ENCODE measurements at regions not wholly inside any gene's neighbourhood (a gene's known extent, or its start where the extent isn't known, plus 50 kb on each side); places are given as distances from the start of the nearest gene placed in this dataset.

DNA sequence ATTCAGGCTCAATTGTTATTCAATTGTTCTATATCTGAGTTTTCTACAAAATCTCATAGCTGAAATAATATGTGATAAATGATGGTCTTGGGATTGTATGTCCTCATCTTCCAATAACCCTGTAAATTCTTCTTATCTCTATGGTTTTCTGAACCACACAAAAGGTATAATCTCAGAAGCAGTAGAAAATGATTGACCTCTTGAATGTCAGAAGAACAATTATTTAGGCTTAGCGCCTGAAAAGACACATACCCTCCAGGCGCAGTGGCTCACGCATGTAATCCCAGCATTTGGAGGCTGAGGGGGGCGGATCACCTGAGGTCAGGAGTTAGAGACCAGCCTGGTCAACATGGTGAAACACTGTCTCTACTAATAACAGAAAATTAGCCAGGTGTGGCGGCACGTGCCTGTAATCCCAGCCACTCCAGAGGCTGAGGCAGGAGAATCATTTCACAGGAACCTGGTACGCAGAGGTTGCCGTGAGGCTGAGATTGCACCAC is 288.0 kb upstream of the TBC1D5 start:
- H4K20me1 ChIP-seq (ENCODE audit: control insufficient read depth, extremely low read depth, insufficient read depth, low read length) = no peaks in the 10 kb centered on the region
- no peak for DNase-seq (ENCODE audit: low read depth, low spot score)
- H3K4me2 ChIP-seq (ENCODE audit: control insufficient read depth, extremely low read depth, insufficient read depth, low read depth, low read length) = no peak overlapping the region
- H3K9me3 ChIP-seq (ENCODE audit: control insufficient read depth, low read depth, low read length) = no peaks in the 10 kb centered on the region
- H3K9ac ChIP-seq (ENCODE audit: control insufficient read depth, extremely low read depth, insufficient read depth, low read length) = no peak overlapping the region
- dilution Hi-C loops (cut with MboI; ENCODE audit: extremely low pct_ligation_motif_present, low sequenced_read_pairs) = no loop called here
- H3K4me3 ChIP-seq (ENCODE audit: control insufficient read depth in 2 of 3, extremely low read depth in 1 of 3, insufficient read depth in 2 of 3, low read depth in 1 of 3, low read length in 3 of 3) = no peak overlapping the region
- no peaks in the 10 kb centered on the region for H3K27me3 ChIP-seq (ENCODE audit: control insufficient read depth, extremely low read depth, insufficient read depth, low read length)
- no peaks in the 10 kb centered on the region for H3K9me1 ChIP-seq (ENCODE audit: control insufficient read depth, extremely low read depth, insufficient read depth, low read length)
- H3K4me1 ChIP-seq (ENCODE audit: control insufficient read depth, extremely low read depth, insufficient read depth, low read length) = no peaks in the 10 kb centered on the region
- no peaks in the 10 kb centered on the region for H3K79me2 ChIP-seq (ENCODE audit: control insufficient read depth, insufficient read depth, low read length)
- H3K36me3 ChIP-seq (ENCODE audit: control insufficient read depth in 2 of 2, extremely low read depth in 1 of 2, insufficient read depth in 2 of 2, low read length in 2 of 2) = no peaks in the 10 kb centered on the region
- H3K27ac ChIP-seq (ENCODE audit: control insufficient read depth, insufficient read depth, low read length) = no peak overlapping the region
- no peak for FAIRE-seq
- TF ChIP-seq, protein P1, sequence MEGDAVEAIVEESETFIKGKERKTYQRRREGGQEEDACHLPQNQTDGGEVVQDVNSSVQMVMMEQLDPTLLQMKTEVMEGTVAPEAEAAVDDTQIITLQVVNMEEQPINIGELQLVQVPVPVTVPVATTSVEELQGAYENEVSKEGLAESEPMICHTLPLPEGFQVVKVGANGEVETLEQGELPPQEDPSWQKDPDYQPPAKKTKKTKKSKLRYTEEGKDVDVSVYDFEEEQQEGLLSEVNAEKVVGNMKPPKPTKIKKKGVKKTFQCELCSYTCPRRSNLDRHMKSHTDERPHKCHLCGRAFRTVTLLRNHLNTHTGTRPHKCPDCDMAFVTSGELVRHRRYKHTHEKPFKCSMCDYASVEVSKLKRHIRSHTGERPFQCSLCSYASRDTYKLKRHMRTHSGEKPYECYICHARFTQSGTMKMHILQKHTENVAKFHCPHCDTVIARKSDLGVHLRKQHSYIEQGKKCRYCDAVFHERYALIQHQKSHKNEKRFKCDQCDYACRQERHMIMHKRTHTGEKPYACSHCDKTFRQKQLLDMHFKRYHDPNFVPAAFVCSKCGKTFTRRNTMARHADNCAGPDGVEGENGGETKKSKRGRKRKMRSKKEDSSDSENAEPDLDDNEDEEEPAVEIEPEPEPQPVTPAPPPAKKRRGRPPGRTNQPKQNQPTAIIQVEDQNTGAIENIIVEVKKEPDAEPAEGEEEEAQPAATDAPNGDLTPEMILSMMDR (optimal IDR thresholded peaks at IDR 0.05 in 1 of 3, IDR thresholded peaks at IDR 0.05 in 1 of 3, conservative IDR thresholded peaks at IDR 0.05 in 1 of 3; ENCODE audit: extremely low read depth in 1 of 3, insufficient read depth in 2 of 3, low read length in 3 of 3) = no peak
- TF ChIP-seq EZH2 (IDR thresholded peaks at IDR 0.05; ENCODE audit: low read length) = no peak
- H2AFZ ChIP-seq (ENCODE audit: control insufficient read depth, low read length) = no peak overlapping the region

DNA sequence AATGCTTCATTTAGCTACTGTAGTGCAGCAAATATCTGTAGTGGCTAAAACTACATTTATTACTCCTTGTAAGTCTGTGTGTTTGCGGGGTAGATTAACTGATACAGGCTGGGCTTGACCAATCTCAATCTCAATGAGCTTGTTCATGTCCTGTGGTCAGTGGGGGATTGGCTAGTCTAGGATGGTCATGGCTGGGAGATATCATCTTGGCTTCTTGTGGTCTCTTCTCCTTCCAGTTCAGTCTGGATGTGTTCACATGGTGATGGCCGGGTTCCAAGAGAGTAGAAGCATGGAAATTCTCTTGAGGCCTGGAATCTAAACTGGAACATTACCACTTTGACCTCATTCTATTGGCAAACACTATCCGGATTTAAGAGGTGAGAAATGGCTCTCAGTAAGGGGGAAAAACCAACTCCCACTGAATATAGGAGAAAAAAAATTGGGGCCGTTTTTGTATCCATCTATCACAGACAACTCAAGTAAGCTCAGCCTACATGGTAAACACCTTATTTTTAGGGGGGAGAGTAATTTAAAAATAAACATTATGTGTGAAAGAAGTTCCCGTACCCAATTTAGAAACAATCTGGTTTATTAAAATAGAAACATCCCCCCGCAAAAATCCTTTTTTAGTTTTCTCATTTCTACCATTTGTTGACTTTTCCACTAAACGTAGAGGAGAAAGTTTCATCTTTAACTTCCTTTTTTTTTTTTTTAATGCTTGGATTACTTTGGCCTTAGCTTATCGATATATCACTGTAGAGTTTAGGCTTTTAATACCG is 284.9 kb upstream of the TBC1D5 start:
- Histone ChIP-seq H3K79me2 (ENCODE audit: control insufficient read depth, insufficient read depth, low read length) (no peaks in the 10 kb centered on the region), H3K9me1 (ENCODE audit: control insufficient read depth, extremely low read depth, insufficient read depth, low read length) (no peaks in the 10 kb centered on the region), H3K4me3 (ENCODE audit: control insufficient read depth in 2 of 3, extremely low read depth in 1 of 3, insufficient read depth in 2 of 3, low read depth in 1 of 3, low read length in 3 of 3) (no peak overlapping the region), H2AFZ (ENCODE audit: control insufficient read depth, low read length) (no peak overlapping the region), H4K20me1 (ENCODE audit: control insufficient read depth, extremely low read depth, insufficient read depth, low read length) (no peaks in the 10 kb centered on the region), H3K4me2 (ENCODE audit: control insufficient read depth, extremely low read depth, insufficient read depth, low read depth, low read length) (no peak overlapping the region), H3K9ac (ENCODE audit: control insufficient read depth, extremely low read depth, insufficient read depth, low read length) (no peak overlapping the region), H3K9me3 (ENCODE audit: control insufficient read depth, low read depth, low read length) (no peaks in the 10 kb centered on the region), H3K27ac (ENCODE audit: control insufficient read depth, insufficient read depth, low read length) (no peak overlapping the region), H3K4me1 (ENCODE audit: control insufficient read depth, extremely low read depth, insufficient read depth, low read length) (no peaks in the 10 kb centered on the region), H3K36me3 (ENCODE audit: control insufficient read depth in 2 of 2, extremely low read depth in 1 of 2, insufficient read depth in 2 of 2, low read length in 2 of 2) (no peaks in the 10 kb centered on the region), H3K27me3 (ENCODE audit: control insufficient read depth, extremely low read depth, insufficient read depth, low read length) (no peaks in the 10 kb centered on the region)
- dilution Hi-C loops (cut with MboI; ENCODE audit: extremely low pct_ligation_motif_present, low sequenced_read_pairs) = no loop called here
- DNase-seq (ENCODE audit: low read depth, low spot score) (no peak), FAIRE-seq (no peak)
- TF ChIP-seq, protein P1 (optimal IDR thresholded peaks at IDR 0.05 in 1 of 3, IDR thresholded peaks at IDR 0.05 in 1 of 3, conservative IDR thresholded peaks at IDR 0.05 in 1 of 3; ENCODE audit: extremely low read depth in 1 of 3, insufficient read depth in 2 of 3, low read length in 3 of 3) = no peak
- TF ChIP-seq EZH2 (IDR thresholded peaks at IDR 0.05; ENCODE audit: low read length) = no peak
